C4-2B (cell line): ENCODE measurements at regions not wholly inside any gene's neighbourhood (a gene's known extent, or its start where the extent isn't known, plus 50 kb on each side); places are given as distances from the start of the nearest gene placed in this dataset.

Source experiments
- H3K27ac ChIP-seq: fragments of 450-650 bp; 2 replicates; pipeline ENCODE4 v1.5.1; 2017
- ZFX ChIP-seq: fragments of 450-650 bp; IDR thresholded peaks from 2 replicates; pipeline ENCODE4 v1.6.1; 2017
- TF ChIP-seq, protein P1 (sequence below): fragments of 450-650 bp; conservative IDR thresholded peaks from 2 replicates; pipeline ENCODE4 v1.5.1; 2017; ENCODE audit warnings: mild to moderate bottlenecking

GRCh38 chr5:63375851-63376250 lies 586.4 kb downstream of the HTR1A start:
- H3K27ac ChIP-seq: no peak overlapping the region
- TF ChIP-seq ZFX: no peak
- TF ChIP-seq, protein P1, sequence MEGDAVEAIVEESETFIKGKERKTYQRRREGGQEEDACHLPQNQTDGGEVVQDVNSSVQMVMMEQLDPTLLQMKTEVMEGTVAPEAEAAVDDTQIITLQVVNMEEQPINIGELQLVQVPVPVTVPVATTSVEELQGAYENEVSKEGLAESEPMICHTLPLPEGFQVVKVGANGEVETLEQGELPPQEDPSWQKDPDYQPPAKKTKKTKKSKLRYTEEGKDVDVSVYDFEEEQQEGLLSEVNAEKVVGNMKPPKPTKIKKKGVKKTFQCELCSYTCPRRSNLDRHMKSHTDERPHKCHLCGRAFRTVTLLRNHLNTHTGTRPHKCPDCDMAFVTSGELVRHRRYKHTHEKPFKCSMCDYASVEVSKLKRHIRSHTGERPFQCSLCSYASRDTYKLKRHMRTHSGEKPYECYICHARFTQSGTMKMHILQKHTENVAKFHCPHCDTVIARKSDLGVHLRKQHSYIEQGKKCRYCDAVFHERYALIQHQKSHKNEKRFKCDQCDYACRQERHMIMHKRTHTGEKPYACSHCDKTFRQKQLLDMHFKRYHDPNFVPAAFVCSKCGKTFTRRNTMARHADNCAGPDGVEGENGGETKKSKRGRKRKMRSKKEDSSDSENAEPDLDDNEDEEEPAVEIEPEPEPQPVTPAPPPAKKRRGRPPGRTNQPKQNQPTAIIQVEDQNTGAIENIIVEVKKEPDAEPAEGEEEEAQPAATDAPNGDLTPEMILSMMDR: no peak

GRCh38 chr5:63374085-63374484 lies 588.2 kb downstream of the HTR1A start:
- TF ChIP-seq, protein P1: no peak
- no peak for TF ChIP-seq ZFX
- no peak overlapping the region for H3K27ac ChIP-seq

- TF ChIP-seq, protein P1: no peak
- no peak for TF ChIP-seq ZFX
- H3K27ac ChIP-seq: no peak overlapping the region
Measured at GRCh38 chr5:63351164-63351563, 611.1 kb downstream of the HTR1A start.

DNA sequence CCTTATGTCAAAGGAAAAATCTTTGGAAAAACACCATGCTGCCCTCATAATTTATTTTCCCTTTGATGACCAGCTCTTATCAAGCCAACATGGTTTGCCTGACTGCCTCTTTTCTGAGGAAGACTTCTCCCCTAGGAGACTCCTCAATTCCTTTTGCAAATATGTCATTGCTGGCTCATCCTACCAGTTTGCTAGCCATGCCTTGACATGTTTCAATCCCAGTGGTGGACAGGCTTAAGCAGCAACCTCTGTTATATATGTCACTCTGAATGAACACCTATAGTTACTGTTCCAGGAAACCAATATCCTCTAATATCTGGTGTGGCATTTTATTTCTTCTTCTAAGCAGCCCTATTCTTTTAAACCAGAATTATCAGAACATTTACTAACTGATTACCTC lies 615.8 kb downstream of the HTR1A start:
- TF ChIP-seq, protein P1: no peak
- no peak for TF ChIP-seq ZFX
- H3K27ac ChIP-seq: no peak overlapping the region

DNA sequence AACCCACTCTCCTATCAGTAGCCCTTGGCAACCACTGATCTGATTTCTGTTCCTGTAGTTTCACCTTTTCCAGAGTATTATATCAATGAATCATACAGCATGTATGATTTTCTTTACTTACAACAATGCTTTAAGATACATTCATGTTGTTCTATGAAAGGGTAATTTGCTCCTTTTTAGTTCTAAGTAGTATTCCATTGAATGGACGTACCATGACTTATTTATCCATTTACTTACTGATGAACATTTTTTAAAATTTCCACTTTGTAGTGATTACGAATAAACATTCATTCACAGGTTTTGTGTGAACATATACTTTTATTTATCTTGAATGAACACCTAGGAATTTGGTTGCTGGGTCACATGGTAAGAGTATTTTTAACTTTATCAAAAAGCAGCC lies 620.8 kb downstream of the HTR1A start:
- no peak overlapping the region for H3K27ac ChIP-seq
- TF ChIP-seq, protein P1: no peak

GRCh38 chr5:63323926-63324325 lies 638.3 kb downstream of the HTR1A start:
- no peak overlapping the region for H3K27ac ChIP-seq
- no peak for TF ChIP-seq ZFX
- TF ChIP-seq, protein P1: no peak

GRCh38 chr5:63314551-63314950 lies 647.7 kb downstream of the HTR1A start:
- no peak overlapping the region for H3K27ac ChIP-seq

More at GRCh38 chr5:63314551-63314950, 647.7 kb downstream of the HTR1A start:
- TF ChIP-seq, protein P1: no peak
- TF ChIP-seq ZFX: no peak
